Activated CD8-positive, alpha-beta memory T cell treated with anti-CD3 and anti-CD28 coated beads, Interleukin-2, amount 50 U/mL, for 4 hours (primary cell): ENCODE measurements at regions not wholly inside any gene's neighbourhood (a gene's known extent, or its start where the extent isn't known, plus 50 kb on each side); places are given as distances from the start of the nearest gene placed in this dataset.

Source experiments
- DNase-seq: peaks from one replicate; pipeline ENCODE4 v3.0.0-alpha.2; 2020

DNA sequence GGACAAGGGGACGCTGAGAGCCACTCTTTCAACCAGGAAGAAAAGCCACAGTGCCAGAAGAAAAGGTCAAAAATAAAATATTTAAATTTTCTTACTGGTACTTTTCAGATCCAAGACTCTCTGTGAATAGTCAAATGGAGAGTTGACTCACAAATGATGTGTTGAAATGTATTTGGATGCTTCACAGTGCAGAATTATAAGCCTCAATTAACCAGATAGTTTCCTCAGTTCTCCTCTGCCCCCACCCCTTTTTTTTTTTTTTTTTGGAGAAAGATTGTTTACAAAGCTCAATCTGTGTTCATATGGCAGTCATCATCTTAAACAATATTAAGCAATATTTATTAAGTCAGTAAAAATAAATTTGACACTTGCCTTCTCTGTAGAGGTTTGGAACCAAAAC, 470.8 kb downstream of the FGF9 start:
- no peak for DNase-seq

DNA sequence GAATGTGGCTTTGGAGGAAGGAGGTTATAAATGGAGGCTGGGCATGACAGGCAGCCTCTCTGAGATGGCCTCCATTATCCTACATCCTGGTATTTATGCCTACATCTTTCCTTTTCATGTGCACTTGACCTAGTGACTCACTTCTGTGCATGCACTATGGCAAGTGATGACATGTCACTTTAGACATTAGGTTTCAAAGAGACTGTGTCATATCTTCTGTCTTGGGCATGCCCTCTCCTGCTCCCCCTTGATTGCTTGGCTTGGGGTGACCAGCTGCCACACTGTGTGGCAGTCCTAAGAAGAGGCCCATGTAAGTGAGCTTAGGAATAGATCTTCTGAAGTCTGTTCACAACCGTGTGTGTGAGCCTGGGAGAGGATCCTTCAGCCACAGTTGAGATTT, 472.8 kb downstream of the FGF9 start:
- DNase-seq, result no peak

DNA sequence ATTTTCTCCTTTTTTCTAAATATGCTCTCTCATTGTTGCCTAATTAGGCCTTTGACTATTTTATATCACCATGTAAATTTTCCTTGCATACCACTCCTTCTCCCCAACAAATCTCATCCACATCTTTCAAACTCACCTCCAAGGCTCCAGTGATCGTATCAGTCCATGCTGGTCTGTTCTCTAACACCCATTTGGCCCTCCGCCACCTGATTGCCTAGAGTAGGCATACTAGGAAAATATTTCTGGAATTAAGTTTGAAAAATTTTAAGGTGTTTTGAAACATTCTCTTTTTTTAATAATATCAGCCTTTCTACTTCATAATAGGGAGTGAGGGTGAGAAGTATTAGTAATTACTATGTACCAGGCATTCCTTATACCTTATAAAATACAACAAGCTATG, 473.9 kb downstream of the FGF9 start:
- no peak for DNase-seq

GRCh38 chr13:22148187-22148586, 477.3 kb downstream of the FGF9 start:
- no peak for DNase-seq

- DNase-seq, result no peak
These were observed 481.9 kb downstream of the FGF9 start for GRCh38 chr13:22152751-22153150.

- DNase-seq, result no peak
These were observed 483.2 kb downstream of the FGF9 start for GRCh38 chr13:22154041-22154440.

GRCh38 chr13:22161871-22162270, 491.0 kb downstream of the FGF9 start:
- no peak for DNase-seq

GRCh38 chr13:22162889-22163288, 492.0 kb downstream of the FGF9 start:
- no peak for DNase-seq

- DNase-seq, result no peak
These were observed 497.7 kb downstream of the FGF9 start for GRCh38 chr13:22168437-22169190.

DNA sequence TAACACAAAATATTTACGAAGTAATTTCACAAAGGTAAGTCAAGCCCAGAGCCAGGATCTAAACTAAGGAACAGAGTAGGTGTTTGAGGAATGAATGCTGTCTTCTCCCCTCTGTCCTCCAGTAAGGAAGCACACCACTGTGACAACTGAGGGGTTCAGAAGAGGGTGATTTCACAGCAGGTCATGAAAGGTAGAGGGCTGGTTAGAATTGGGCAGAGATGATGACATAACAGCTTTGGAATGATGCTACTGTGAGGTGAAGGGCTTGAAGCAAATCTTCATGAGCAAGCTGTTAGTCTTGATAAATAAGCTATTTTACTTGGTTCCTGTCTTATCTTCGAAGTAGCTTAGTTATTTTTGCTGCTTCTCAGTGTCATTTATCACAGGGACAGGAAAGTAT, 498.6 kb downstream of the FGF9 start:
- no peak for DNase-seq

DNA sequence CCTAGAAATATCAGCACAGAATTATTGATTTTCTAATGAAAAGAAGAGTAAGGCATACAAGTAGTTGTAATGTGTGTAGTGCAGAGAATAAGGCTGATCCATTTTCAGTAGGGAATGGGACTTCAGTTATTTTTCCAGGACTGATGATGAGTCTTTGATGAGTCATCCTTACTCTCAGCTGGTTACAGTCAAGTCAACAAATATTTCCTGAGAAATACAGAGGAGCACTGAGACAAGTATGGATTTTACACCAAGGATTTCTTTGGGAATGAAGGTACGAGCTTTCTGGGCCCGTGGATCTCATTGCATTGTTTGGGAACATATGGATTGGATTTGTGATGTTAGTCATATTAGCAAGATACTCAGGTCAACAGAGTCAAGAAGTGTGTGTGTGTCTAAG, 502.7 kb downstream of the FGF9 start:
- no peak for DNase-seq

DNA sequence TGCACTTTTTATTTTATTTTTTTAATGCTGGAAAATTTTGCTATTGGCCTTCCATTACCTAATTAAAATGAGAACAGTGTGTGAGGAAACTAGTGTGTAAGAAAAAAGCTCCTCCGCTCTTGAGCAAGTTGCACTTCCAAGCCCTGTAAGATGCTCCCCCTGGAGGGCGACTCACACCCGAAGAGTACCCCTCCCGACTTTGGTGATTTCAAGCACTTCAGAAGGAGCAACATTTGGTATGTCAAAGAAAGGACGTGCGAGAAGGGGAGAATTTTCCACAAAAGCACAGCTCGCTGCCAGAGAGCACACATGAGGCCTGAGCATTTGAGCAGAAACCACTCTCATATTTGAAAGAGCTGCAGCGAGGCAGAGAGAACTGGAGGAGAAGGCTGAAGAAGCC, 504.4 kb downstream of the FGF9 start:
- DNase-seq, result no peak

- DNase-seq, result no peak
These were observed 504.9 kb downstream of the FGF9 start for GRCh38 chr13:22175815-22176214.

- DNase-seq, result no peak
These were observed 506.2 kb downstream of the FGF9 start for GRCh38 chr13:22176968-22177520.

- DNase-seq, result no peak
These were observed 508.0 kb downstream of the FGF9 start for GRCh38 chr13:22178878-22179277.

DNA sequence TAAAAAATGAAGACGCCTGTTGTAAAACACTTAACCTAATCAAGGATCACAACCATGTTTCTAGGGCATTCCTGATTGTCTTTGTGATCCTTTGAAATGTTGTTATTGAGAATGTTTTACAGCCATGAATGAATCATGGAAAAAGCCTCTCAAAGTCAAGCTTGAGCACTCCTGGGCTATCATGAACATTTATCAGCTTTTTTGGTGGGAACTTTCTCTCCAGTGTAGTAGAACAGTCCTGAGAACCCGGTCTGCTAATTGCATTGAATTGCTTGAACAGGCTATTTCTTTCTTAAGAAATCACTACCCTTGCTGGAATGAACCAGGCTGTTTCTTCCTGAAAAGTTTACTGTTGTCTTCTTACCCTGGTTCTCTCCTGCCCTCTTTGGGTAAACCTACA, 516.5 kb downstream of the FGF9 start:
- DNase-seq, result no peak

DNA sequence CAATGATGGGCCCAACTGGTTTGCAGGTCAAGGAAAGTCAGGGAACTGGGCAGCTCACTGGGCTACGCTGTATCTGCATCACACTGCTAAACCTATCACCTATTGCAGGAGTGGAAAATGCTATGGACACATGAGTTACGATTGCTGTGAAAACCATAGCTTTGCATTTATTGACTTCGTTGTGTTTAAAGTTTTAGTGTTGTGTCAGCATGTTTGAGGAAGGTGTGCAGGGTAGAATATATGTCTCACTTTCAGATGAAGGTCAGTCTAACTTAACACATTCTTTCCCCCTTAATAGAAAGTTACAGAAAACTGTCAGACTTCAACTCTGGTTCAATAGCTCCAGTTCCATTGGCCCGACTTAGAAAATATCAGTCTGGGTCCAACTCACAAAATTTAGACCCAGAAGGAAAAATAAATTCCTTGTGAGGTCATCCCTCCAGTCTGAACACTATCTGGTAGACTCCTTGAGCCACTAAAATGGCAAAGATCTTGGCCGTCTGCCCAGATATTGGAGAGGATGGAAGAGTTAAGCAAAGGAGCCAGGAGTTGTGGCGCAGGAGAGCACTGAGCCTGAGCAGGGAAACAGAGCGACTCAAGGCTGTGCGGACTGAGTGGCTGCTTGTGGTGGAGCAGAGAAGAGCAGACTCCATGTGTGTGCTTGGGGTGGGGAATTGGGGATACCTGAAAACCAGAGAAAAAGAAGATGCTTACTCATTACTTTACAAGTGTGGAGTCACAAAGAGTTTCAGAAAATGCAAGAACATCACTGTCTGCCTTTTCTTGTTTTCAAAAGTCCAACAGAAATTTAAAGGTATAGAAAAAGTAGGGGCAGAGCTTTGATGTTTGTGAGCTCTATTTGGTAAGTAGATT, 518.5 kb downstream of the FGF9 start:
- DNase-seq, result no peak

DNA sequence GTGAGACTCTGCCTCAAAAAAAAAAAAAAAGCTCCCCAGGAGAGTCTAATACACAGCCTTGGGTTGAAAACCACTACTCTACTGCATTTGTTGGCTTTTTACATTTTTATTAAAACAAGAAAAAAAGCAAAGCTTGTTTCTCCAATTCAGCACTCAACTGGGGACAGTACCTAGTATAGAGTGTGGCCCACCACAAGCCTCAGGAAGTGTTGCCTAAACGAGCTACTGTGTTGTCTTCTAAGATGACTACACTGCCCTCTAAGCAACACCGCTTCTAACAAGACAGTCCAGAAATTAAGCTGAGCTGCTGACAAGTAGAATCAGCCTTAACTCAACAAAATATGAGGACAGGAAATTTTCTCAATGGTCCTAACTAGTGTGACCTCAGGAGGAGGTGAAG, 522.2 kb downstream of the FGF9 start:
- DNase-seq, result no peak

GRCh38 chr13:22194106-22194805, 523.4 kb downstream of the FGF9 start:
- DNase-seq, result no peak

DNA sequence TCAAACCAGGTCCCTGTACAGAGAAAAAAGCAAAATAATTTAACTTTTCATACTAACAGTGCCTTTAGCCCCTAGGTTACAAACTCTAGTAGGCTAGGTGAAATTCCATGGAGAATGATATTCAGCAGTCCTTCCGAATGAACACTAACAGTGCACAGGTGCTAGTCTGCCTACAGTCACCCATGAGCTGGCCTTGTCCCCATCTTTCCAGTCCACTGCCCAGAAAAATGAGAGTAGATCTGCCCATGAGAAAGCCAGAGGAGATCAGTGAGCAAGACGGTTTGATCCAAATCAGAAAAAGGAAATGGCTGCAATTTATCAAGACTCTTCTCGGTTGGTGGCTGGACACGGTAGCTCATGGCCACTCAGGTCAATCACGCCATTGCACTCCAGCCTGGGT, 524.9 kb downstream of the FGF9 start:
- no peak for DNase-seq

- DNase-seq, result no peak
These were observed 525.9 kb downstream of the FGF9 start for GRCh38 chr13:22196777-22197176.

- no peak for DNase-seq
These were observed 527.1 kb downstream of the FGF9 start for GRCh38 chr13:22198001-22198400.

GRCh38 chr13:22198641-22199217, 527.9 kb downstream of the FGF9 start:
- no peak for DNase-seq
